MCF 10A (cell line): ENCODE measurements at regions not wholly inside any gene's neighbourhood (a gene's known extent, or its start where the extent isn't known, plus 50 kb on each side); places are given as distances from the start of the nearest gene placed in this dataset.
A peak's percentile ranks its signal among the peaks of the same experiment; 100 is the strongest.

ENCODE experiments used
- BruUV-seq: library from RNA; stranded (reverse); fragments of 400-500 nt; replicated peaks from 2 replicates; lab custom pipeline; 2021; lab: Mats Ljungman, UMichigan
- CTCF ChIA-PET: fragments of 300-600 bp; sonication (Branson Sonifier 250); formaldehyde crosslinking; extraction: SDS; loops from one replicate; lab custom pipeline; 2021; ENCODE audit warnings: antibody characterized with exemption, inconsistent platforms; lab: Yijun Ruan, JAX
- POLR2A ChIA-PET: fragments of 300-600, 350-650 bp; sonication (Branson Sonifier 250); formaldehyde crosslinking; extraction: SDS; loops from one replicate; lab custom pipeline; 2020; ENCODE audit warnings: antibody characterized with exemption, inconsistent platforms; lab: Yijun Ruan, JAX
- DNase-seq: peaks from one replicate; pipeline ENCODE4 v3.0.0-alpha.2; 2018; ENCODE audit not compliant: unreplicated experiment
- H3K27ac Mint-ChIP-seq: one replicate; pipeline ENCODE4 v1.8.0; 2022; ENCODE audit warnings: mild to moderate bottlenecking, low read depth, mixed read lengths; ENCODE audit not compliant: unreplicated experiment
- H3K27me3 Mint-ChIP-seq: one replicate; pipeline ENCODE4 v1.8.0; 2022; ENCODE audit warnings: mixed read lengths; ENCODE audit not compliant: insufficient read depth, unreplicated experiment
- H3K36me3 Mint-ChIP-seq: one replicate; pipeline ENCODE4 v1.8.0; 2022; ENCODE audit warnings: mild to moderate bottlenecking, moderate library complexity, mixed read lengths; ENCODE audit not compliant: insufficient read depth, unreplicated experiment
- H3K4me1 Mint-ChIP-seq: one replicate; pipeline ENCODE4 v1.8.0; 2022; ENCODE audit warnings: mixed read lengths; ENCODE audit not compliant: insufficient read depth, unreplicated experiment
- H3K4me3 Mint-ChIP-seq: one replicate; pipeline ENCODE4 v1.8.0; 2022; ENCODE audit warnings: mild to moderate bottlenecking, moderate library complexity, mixed read lengths; ENCODE audit not compliant: unreplicated experiment
- H3K9me3 Mint-ChIP-seq: one replicate; pipeline ENCODE4 v1.8.0; 2022; ENCODE audit warnings: mixed read lengths; ENCODE audit not compliant: unreplicated experiment
- intact Hi-C: fragments of 100-400 bp; cut with micrococcal nuclease; formaldehyde crosslinking; loops from 2 replicates; pipeline ENCODE4 v1.14.1; 2022
- TF ChIP-seq, protein P1 (sequence below): fragments of 200-600 bp; IDR thresholded peaks from one replicate; pipeline ENCODE4 v1.8.0; 2022; ENCODE audit warnings: antibody characterized with exemption, mild to moderate bottlenecking; ENCODE audit not compliant: unreplicated experiment

DNA sequence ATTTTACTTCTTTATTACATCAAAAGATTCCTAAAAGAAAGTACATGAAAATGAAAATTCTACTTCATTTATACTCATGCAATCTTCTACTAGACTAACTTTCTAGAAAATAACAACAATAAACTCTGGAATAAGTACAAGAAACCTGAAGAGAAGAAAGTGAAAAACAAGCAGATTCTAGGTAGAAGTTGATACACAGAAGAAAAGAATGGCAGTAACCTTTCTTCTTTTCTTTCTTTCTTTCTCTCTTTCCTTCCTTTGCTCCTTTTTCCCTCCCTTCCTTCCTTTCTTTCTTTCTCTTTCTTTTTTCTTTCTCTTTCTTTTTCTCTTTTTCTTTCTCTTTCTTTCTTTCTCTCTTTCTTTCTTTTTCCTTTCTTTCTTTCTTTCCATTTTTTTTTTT lies 541.7 kb upstream of the ANKRD30A start:
- H3K36me3 Mint-ChIP-seq, result peaks cover 6% of the 10 kb centered on the region
- H3K4me1 Mint-ChIP-seq, result peaks cover 6% of the 10 kb centered on the region
- H3K27ac Mint-ChIP-seq, result no peak overlapping the region
- intact Hi-C loops, result no loop called here
- CTCF ChIA-PET, result no interaction called here
- no peaks in the 10 kb centered on the region for H3K27me3 Mint-ChIP-seq
- no peak overlapping the region for H3K4me3 Mint-ChIP-seq
- H3K9me3 Mint-ChIP-seq, result peaks cover 6% of the 10 kb centered on the region
- POLR2A ChIA-PET, result no interaction called here
- TF ChIP-seq, protein P1, sequence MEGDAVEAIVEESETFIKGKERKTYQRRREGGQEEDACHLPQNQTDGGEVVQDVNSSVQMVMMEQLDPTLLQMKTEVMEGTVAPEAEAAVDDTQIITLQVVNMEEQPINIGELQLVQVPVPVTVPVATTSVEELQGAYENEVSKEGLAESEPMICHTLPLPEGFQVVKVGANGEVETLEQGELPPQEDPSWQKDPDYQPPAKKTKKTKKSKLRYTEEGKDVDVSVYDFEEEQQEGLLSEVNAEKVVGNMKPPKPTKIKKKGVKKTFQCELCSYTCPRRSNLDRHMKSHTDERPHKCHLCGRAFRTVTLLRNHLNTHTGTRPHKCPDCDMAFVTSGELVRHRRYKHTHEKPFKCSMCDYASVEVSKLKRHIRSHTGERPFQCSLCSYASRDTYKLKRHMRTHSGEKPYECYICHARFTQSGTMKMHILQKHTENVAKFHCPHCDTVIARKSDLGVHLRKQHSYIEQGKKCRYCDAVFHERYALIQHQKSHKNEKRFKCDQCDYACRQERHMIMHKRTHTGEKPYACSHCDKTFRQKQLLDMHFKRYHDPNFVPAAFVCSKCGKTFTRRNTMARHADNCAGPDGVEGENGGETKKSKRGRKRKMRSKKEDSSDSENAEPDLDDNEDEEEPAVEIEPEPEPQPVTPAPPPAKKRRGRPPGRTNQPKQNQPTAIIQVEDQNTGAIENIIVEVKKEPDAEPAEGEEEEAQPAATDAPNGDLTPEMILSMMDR, result no peak
- no peak for DNase-seq
- BruUV-seq, result no TSS peak

DNA sequence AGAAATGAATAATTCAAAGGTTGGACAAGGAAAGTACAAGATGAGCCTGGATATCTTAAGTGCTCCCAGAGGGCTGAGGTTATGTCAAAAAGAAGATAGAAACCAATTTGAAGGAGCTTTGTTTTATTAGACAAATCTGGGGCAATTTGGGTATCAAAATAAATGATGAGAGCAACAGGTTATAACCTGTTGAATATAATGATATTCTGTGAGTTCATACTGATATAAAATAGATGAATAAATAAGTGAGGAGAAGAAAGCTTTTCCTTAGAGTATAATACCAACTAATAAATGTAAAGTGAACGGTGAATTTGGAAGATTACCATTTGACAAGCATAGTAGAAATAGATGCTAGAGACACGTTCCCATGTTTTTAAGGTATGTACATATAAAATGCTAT lies 544.2 kb upstream of the ANKRD30A start:
- BruUV-seq, result no TSS peak
- Mint-ChIP-seq H3K9me3 (peaks cover 6% of the 10 kb centered on the region), H3K27me3 (no peaks in the 10 kb centered on the region), H3K4me3 (no peak overlapping the region), H3K4me1 (peaks cover 6% of the 10 kb centered on the region), H3K36me3 (peaks cover 6% of the 10 kb centered on the region), H3K27ac (no peak overlapping the region)
- intact Hi-C loops, result no loop called here
- POLR2A ChIA-PET, result interaction anchor here (0.6 kb wide), 1 partner anchor 364 kb away, joined by 3 read pairs; no protein-coding TSS in a partner anchor
- TF ChIP-seq, protein P1, result no peak
- CTCF ChIA-PET, result no interaction called here
- DNase-seq, result no peak

DNA sequence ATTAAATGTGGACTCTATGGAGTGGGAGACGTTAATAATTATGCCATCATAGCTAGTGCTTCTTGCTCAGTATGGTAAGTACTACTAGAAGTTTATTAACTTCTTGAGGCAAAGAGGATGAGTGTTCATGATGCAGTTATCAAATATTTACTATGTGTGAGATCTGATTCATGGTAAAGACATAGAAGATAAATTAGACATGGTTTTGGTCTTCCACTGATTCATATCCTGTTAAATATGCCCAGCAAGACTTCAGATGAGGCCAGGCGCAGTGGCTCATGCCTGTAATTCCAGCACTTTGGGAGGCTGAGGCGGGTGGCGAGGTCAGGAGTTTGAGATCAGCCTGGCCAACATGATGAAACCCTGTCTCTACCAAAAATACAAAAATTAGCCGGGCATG lies 547.1 kb upstream of the ANKRD30A start:
- no TSS peak for BruUV-seq
- H3K9me3 Mint-ChIP-seq, result peaks cover 6% of the 10 kb centered on the region
- ChIA-PET POLR2A (no interaction called here), CTCF (no interaction called here)
- H3K4me3 Mint-ChIP-seq, result no peak overlapping the region
- intact Hi-C loops, result no loop called here
- H3K27me3 Mint-ChIP-seq, result no peaks in the 10 kb centered on the region
- TF ChIP-seq, protein P1, result no peak
- no peak for DNase-seq
- peaks cover 6% of the 10 kb centered on the region for H3K4me1 Mint-ChIP-seq
- H3K27ac Mint-ChIP-seq, result no peak overlapping the region
- H3K36me3 Mint-ChIP-seq, result peaks cover 6% of the 10 kb centered on the region

DNA sequence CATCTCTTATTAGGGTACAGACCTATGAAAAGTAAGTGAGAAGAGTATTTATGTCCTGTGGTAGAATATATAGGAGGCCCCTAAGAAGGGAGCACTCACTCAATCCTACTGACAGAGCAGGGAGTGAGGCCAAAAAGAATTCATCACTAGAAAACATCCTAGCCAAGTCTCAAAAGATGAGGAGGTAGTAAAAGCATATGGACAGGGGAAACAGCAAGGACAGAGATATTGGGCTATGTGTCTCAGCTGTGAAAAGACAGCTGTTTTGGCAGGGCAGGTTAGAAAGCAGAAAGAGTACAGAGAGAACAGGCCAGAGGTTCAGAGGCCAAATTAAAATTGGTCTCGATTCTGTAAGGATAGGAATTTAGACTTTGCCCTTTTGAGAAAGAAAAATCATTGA lies 548.3 kb upstream of the ANKRD30A start:
- CTCF ChIA-PET, result no interaction called here
- H3K9me3 Mint-ChIP-seq, result peaks cover 6% of the 10 kb centered on the region
- intact Hi-C loops, result no loop called here
- no peak for DNase-seq
- TF ChIP-seq, protein P1, result no peak
- H3K4me3 Mint-ChIP-seq, result no peak overlapping the region
- no TSS peak for BruUV-seq
- H3K4me1 Mint-ChIP-seq, result peaks cover 6% of the 10 kb centered on the region
- H3K27me3 Mint-ChIP-seq, result no peaks in the 10 kb centered on the region
- POLR2A ChIA-PET, result interaction anchor here (0.6 kb wide), 1 partner anchor 63 kb away, joined by 4 read pairs; no protein-coding TSS in a partner anchor
- peak overlapping the region; percentile 20 for H3K27ac Mint-ChIP-seq
- H3K36me3 Mint-ChIP-seq, result peaks cover 6% of the 10 kb centered on the region
